ENCODE measurements at regions not wholly inside any gene's neighbourhood (a gene's known extent, or its start where the extent isn't known, plus 50 kb on each side); places are given as distances from the start of the nearest gene placed in this dataset.

- no peaks in the 10 kb centered on the region for H3K4me1 ChIP-seq
- H3K9me3 ChIP-seq = peaks cover 0 to 3% (median 0%) of the 10 kb centered on the region in 11 donors
- no peak for ATAC-seq
- no peak for TF ChIP-seq CTCF (IDR thresholded peaks at IDR 0.05)
- no peaks in the 10 kb centered on the region for H3K36me3 ChIP-seq
- 57 to 72% methylated on average over 4 of the region's 4 CpGs for WGBS, 2 donors
- no peak overlapping the region for H3K27ac ChIP-seq
- H3K27me3 ChIP-seq = peaks cover 0 to 7% (median 0%) of the 10 kb centered on the region in 7 donors
- intact Hi-C loops (cut with DNase I) = no loop called here
- no peak overlapping the region for H3K4me3 ChIP-seq
- DNase-seq = no peak
Observed at GRCh38 chr13:47166336-47166735, 269.5 kb upstream of the HTR2A start.

GRCh38 chr13:47159853-47160550, 263.1 kb upstream of the HTR2A start:
- H3K27me3 ChIP-seq = peaks cover 0 to 14% (median 0%) of the 10 kb centered on the region in 7 donors
- intact Hi-C loops (cut with DNase I) = no loop called here
- no peak overlapping the region for H3K4me3 ChIP-seq
- H3K4me1 ChIP-seq = no peaks in the 10 kb centered on the region
- no peak overlapping the region for H3K27ac ChIP-seq
- DNase-seq (no peak), ATAC-seq (no peak)
- no peaks in the 10 kb centered on the region for H3K36me3 ChIP-seq
- peaks cover 0 to 3% (median 0%) of the 10 kb centered on the region in 11 donors for H3K9me3 ChIP-seq
- TF ChIP-seq CTCF (IDR thresholded peaks at IDR 0.05) = no peak
- 80 to 88% methylated on average over 11 of the region's 11 CpGs for WGBS, 2 donors

GRCh38 chr13:47158593-47158992, 261.7 kb upstream of the HTR2A start:
- no peak for DNase-seq
- Histone ChIP-seq H3K27ac (no peak overlapping the region), H3K27me3 (peaks cover 0 to 14% (median 0%) of the 10 kb centered on the region in 7 donors), H3K4me1 (no peaks in the 10 kb centered on the region), H3K4me3 (no peak overlapping the region), H3K36me3 (no peaks in the 10 kb centered on the region), H3K9me3 (peaks cover 0 to 3% (median 0%) of the 10 kb centered on the region in 11 donors)
- TF ChIP-seq CTCF (IDR thresholded peaks at IDR 0.05) = no peak
- ATAC-seq = no peak
- intact Hi-C loops (cut with DNase I) = no loop called here
- WGBS, 2 donors = 35 to 46% methylated on average over 2 of the region's 2 CpGs

GRCh38 chr13:47148543-47148942, 251.7 kb upstream of the HTR2A start:
- ATAC-seq = no peak
- intact Hi-C loops (cut with DNase I) = no loop called here
- WGBS, 2 donors = 72 to 75% methylated on average over 3 of the region's 3 CpGs
- H3K36me3 ChIP-seq = no peaks in the 10 kb centered on the region
- no peaks in the 10 kb centered on the region for H3K27me3 ChIP-seq
- no peak for TF ChIP-seq CTCF (IDR thresholded peaks at IDR 0.05)
- DNase-seq = no peak
- H3K4me3 ChIP-seq = no peak overlapping the region
- H3K4me1 ChIP-seq = no peaks in the 10 kb centered on the region
- no peak overlapping the region for H3K27ac ChIP-seq
- H3K9me3 ChIP-seq = no peaks in the 10 kb centered on the region
